Endothelial cell (in vitro differentiated cells): ENCODE measurements at regions not wholly inside any gene's neighbourhood (a gene's known extent, or its start where the extent isn't known, plus 50 kb on each side); places are given as distances from the start of the nearest gene placed in this dataset.

ENCODE experiments used
- DNase-seq: peaks from one replicate; pipeline ENCODE4 v3.0.0; 2021; ENCODE audit warnings: low spot score
- H3K27ac Mint-ChIP-seq: one replicate; pipeline ENCODE4 v1.8.0; 2021; ENCODE audit warnings: mixed read lengths, inconsistent platforms; ENCODE audit not compliant: unreplicated experiment
- H3K27me3 Mint-ChIP-seq: one replicate; pipeline ENCODE4 v1.8.0; 2021; ENCODE audit warnings: mild to moderate bottlenecking, moderate library complexity, mixed read lengths, inconsistent platforms; ENCODE audit not compliant: unreplicated experiment
- H3K36me3 Mint-ChIP-seq: one replicate; pipeline ENCODE4 v1.8.0; 2021; ENCODE audit warnings: mild to moderate bottlenecking, low read depth, mixed read lengths, inconsistent platforms; ENCODE audit not compliant: unreplicated experiment
- H3K4me1 Mint-ChIP-seq: one replicate; pipeline ENCODE4 v1.8.0; 2021; ENCODE audit warnings: mild to moderate bottlenecking, mixed read lengths, inconsistent platforms; ENCODE audit not compliant: unreplicated experiment
- H3K4me3 Mint-ChIP-seq: one replicate; pipeline ENCODE4 v1.8.0; 2021; ENCODE audit warnings: mild to moderate bottlenecking, mixed read lengths, inconsistent platforms; ENCODE audit not compliant: unreplicated experiment
- H3K9me3 Mint-ChIP-seq: one replicate; pipeline ENCODE4 v1.8.0; 2021; ENCODE audit warnings: mixed read lengths, inconsistent platforms; ENCODE audit not compliant: unreplicated experiment
- TF ChIP-seq, protein P1 (sequence below): fragments of 200-600 bp; sonication (generic); IDR thresholded peaks from one replicate; pipeline ENCODE4 v1.5.0; 2021; ENCODE audit warnings: antibody characterized with exemption; ENCODE audit not compliant: unreplicated experiment

DNA sequence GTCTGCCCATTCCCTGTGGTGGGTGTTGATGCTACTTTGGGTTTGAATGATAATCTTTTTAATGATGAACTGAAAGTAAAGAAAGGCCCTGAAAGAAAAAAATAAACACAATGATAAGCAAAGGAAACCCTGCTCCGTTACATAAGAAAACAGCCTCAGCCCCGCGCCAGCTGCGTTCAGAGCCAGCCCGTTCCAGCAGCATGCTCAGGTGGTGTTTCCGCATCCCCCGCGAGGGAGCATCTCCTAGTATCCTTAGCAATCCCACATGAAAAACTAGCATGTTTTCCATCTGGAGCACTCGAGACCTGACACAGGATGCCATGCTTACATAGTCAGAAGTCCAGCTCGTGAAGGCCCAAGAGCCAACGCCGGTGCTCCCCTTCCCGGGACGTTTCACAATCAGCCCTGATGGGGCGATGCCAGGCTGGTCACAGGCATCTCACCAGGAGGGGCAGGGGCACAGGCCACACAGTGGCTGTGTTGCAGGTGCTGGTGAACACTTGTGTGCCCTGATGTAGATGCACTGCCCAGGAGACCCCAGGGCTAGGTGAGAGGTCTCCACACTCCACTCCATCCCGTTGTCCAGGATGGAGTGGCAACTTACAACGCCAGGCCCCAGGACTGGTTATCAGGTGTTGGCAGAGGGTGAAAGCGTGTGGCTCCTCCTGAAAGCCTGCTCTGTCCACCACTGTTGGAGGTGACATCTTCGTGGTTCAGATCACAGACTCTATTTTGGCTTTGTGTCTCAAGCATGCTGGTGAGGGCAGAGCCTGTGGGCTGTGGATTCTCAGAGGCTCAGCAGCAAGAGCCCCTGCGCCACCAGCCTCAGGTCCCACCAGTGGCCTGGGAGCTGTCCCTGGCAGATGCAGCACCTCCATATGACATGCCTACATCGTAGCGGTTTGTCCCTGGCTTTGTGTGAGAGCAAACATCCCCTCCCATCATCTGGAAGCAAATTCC, 246.8 kb upstream of the IRX1 start:
- DNase-seq: no peak
- Mint-ChIP-seq H3K27ac (no peak overlapping the region), H3K4me1 (no peaks in the 10 kb centered on the region), H3K9me3 (no peaks in the 10 kb centered on the region), H3K36me3 (peaks cover 10% of the 10 kb centered on the region), H3K27me3 (peaks cover 7% of the 10 kb centered on the region), H3K4me3 (no peak overlapping the region)
- TF ChIP-seq, protein P1, sequence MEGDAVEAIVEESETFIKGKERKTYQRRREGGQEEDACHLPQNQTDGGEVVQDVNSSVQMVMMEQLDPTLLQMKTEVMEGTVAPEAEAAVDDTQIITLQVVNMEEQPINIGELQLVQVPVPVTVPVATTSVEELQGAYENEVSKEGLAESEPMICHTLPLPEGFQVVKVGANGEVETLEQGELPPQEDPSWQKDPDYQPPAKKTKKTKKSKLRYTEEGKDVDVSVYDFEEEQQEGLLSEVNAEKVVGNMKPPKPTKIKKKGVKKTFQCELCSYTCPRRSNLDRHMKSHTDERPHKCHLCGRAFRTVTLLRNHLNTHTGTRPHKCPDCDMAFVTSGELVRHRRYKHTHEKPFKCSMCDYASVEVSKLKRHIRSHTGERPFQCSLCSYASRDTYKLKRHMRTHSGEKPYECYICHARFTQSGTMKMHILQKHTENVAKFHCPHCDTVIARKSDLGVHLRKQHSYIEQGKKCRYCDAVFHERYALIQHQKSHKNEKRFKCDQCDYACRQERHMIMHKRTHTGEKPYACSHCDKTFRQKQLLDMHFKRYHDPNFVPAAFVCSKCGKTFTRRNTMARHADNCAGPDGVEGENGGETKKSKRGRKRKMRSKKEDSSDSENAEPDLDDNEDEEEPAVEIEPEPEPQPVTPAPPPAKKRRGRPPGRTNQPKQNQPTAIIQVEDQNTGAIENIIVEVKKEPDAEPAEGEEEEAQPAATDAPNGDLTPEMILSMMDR: no peak

DNA sequence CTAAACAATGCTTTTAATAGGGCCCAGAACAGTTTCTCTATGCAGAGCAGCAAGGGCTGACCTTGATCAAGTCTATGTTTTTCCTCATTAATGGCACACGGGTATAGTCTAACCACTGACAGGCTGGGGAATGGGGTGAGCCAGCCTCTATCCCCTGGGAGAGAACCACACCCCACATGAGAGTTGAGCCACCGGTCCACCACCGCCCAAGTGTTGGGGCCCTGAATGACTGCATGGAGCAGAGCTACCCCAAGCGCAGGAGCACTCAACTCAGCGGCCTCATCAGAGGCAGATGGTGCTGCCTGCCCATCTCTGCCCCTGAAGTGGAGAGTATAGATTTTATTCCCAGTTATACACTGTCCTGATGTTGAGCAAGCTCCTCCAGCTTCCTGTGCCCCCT, 247.9 kb upstream of the IRX1 start:
- Mint-ChIP-seq H3K36me3 (peaks cover 6% of the 10 kb centered on the region), H3K9me3 (no peaks in the 10 kb centered on the region), H3K4me1 (no peaks in the 10 kb centered on the region), H3K4me3 (no peak overlapping the region), H3K27me3 (peaks cover 7% of the 10 kb centered on the region), H3K27ac (no peak overlapping the region)
- TF ChIP-seq, protein P1: no peak
- DNase-seq: no peak

DNA sequence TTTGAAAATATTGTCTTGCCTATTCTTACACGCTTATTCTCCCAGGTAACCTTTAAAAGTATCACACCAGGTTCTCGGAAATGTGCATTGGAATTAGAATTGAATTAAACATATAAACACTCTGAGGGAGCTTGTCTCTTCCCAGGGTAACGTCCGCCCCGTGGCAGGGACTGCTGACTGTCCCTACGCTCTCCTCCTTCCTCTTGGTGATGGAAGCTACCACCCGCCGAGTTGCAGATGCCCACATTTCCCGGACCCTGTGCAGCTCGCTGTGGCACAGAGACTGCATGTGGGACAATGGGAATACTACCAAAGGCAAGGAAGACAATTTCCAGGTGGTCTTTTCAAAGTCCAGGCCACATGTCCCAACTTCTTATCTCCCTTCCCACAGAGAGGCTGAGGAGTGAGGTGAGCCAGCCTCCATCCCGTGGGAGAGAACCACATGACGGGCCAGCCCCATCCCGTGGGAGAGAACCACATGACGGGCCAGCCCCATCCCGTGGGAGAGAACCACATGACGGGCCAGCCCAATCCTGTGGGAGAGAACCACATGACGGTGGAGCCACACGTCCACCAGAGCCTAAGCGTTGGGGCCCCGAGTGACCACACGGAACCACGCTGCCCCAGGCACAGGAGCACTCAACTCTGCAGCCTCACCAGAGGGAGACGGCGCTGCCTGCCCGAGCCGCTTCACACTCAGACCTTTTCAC, 249.4 kb upstream of the IRX1 start:
- Mint-ChIP-seq H3K27ac (no peak overlapping the region), H3K4me1 (no peaks in the 10 kb centered on the region), H3K9me3 (no peaks in the 10 kb centered on the region), H3K36me3 (peaks cover 5% of the 10 kb centered on the region), H3K4me3 (no peak overlapping the region), H3K27me3 (peaks cover 8% of the 10 kb centered on the region)
- DNase-seq: no peak
- TF ChIP-seq, protein P1: no peak

DNA sequence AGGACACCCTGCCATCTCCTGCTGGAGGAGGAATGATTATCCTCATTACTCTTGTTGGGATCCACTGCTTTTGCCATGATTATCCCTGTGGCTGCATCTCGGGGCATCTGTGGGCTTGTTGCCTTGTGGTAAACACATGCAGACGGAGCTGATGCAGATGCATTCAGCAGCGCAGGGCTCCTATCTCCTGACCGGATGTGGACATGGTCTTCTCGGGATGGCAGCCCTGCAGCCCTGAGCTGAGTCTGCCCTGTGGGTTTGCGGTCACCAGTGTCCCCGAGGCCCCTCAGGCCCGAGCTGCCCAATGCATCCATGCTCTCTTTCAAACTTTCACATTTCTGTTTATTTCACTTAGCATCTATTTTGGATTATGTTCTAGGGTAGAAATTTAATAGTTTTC, 250.4 kb upstream of the IRX1 start:
- H3K4me3 Mint-ChIP-seq: no peak overlapping the region
- TF ChIP-seq, protein P1: no peak
- DNase-seq: no peak
- peaks cover 5% of the 10 kb centered on the region for H3K36me3 Mint-ChIP-seq
- no peak overlapping the region for H3K27ac Mint-ChIP-seq
- H3K27me3 Mint-ChIP-seq: peaks cover 10% of the 10 kb centered on the region
- H3K9me3 Mint-ChIP-seq: no peaks in the 10 kb centered on the region
- H3K4me1 Mint-ChIP-seq: no peaks in the 10 kb centered on the region

DNA sequence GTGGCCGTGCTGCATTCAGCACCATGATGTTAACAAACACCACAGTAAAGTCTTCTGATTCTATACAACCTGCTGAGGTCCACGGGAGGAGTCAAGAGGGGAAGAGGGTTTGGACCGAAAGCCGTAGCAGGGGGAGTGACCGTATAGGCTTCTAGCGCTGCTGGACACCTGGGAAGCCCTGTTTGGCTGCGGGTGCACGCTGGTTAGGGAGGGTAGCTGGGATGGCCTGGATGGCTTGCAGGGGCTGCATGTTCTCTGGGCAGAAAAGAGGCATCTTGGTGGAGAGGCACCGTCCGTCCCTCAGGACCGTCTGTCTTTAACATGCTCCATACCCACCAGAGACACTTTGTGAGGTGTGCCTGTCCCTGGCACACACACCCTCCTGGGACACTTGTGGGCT, 251.0 kb upstream of the IRX1 start:
- H3K36me3 Mint-ChIP-seq: peaks cover under 1% of the 10 kb centered on the region
- H3K27me3 Mint-ChIP-seq: peaks cover 6% of the 10 kb centered on the region
- H3K4me3 Mint-ChIP-seq: no peak overlapping the region
- H3K27ac Mint-ChIP-seq: no peak overlapping the region
- TF ChIP-seq, protein P1: no peak
- DNase-seq: no peak
- H3K4me1 Mint-ChIP-seq: no peaks in the 10 kb centered on the region
- H3K9me3 Mint-ChIP-seq: no peaks in the 10 kb centered on the region
